NOMO-1 (cell line): ENCODE measurements at regions not wholly inside any gene's neighbourhood (a gene's known extent, or its start where the extent isn't known, plus 50 kb on each side); places are given as distances from the start of the nearest gene placed in this dataset.

Experiments used
- DNase-seq, 2 experiments: peaks; one replicate each; lab custom pipeline; 2025; ENCODE audit not compliant: unreplicated experiment in 2 of 2; lab: John Stamatoyannopoulos, UW

- DNase-seq: no peak
Measured at GRCh38 chr14:96617635-96618034, 115.5 kb downstream of the PAPOLA start.

- no peak for DNase-seq
Measured at GRCh38 chr14:96622926-96623325, 120.7 kb downstream of the PAPOLA start.

GRCh38 chr14:96623676-96624484, 121.7 kb downstream of the PAPOLA start:
- no peak for DNase-seq

- no peak for DNase-seq
Measured at GRCh38 chr14:96624661-96625425, 122.7 kb downstream of the PAPOLA start.

GRCh38 chr14:96625426-96625985, 123.3 kb downstream of the PAPOLA start:
- no peak for DNase-seq

- no peak for DNase-seq
Measured at GRCh38 chr14:96626121-96626768, 124.1 kb downstream of the PAPOLA start.

- peak; percentile 15 to 21 for DNase-seq
Measured at GRCh38 chr14:96626916-96627315, 124.7 kb downstream of the PAPOLA start.

GRCh38 chr14:96627386-96627785, 125.2 kb downstream of the PAPOLA start:
- DNase-seq: no peak

- no peak for DNase-seq
Measured at GRCh38 chr14:96627811-96628775, 125.9 kb downstream of the PAPOLA start.

- no peak for DNase-seq
Measured at GRCh38 chr14:96629082-96629481, 126.9 kb downstream of the PAPOLA start.

GRCh38 chr14:96629558-96630222, 127.5 kb downstream of the PAPOLA start:
- DNase-seq: no peak

- no peak for DNase-seq
Measured at GRCh38 chr14:96630281-96630680, 128.1 kb downstream of the PAPOLA start.

- no peak for DNase-seq
Measured at GRCh38 chr14:96631030-96631429, 128.8 kb downstream of the PAPOLA start.

GRCh38 chr14:96631621-96632362, 129.6 kb downstream of the PAPOLA start:
- DNase-seq: no peak

GRCh38 chr14:96632363-96632758, 130.2 kb downstream of the PAPOLA start:
- DNase-seq: no peak

- DNase-seq: no peak
Measured at GRCh38 chr14:96633096-96633495, 130.9 kb downstream of the PAPOLA start.

- no peak for DNase-seq
Measured at GRCh38 chr14:96634481-96634880, 132.3 kb downstream of the PAPOLA start.

- no peak for DNase-seq
Measured at GRCh38 chr14:96634896-96635295, 132.7 kb downstream of the PAPOLA start.

GRCh38 chr14:96635850-96636249, 133.7 kb downstream of the PAPOLA start:
- DNase-seq: no peak
